ENCODE measurements at regions not wholly inside any gene's neighbourhood (a gene's known extent, or its start where the extent isn't known, plus 50 kb on each side); places are given as distances from the start of the nearest gene placed in this dataset. TPM values are rescaled to one million over a fixed set of nuclear protein-coding genes. Genes with fewer than 3 reads are reported as not detected.

- Histone ChIP-seq H3K36me3 (no peaks in the 10 kb centered on the region), H3K4me2 (no peak overlapping the region), H3K4me3 (no peak overlapping the region), H2AFZ (replicated peaks) (no peak overlapping the region), H3K27me3 (no peaks in the 10 kb centered on the region), H3K9me3 (ENCODE audit: low read depth) (no peaks in the 10 kb centered on the region), H3K9ac (no peak overlapping the region), H4K20me1 (ENCODE audit: low read depth) (no peaks in the 10 kb centered on the region), H3F3A (ENCODE audit: low read depth) (no peaks in the 10 kb centered on the region), H3K27ac (no peak overlapping the region), H3K79me2 (ENCODE audit: low read depth) (no peaks in the 10 kb centered on the region), H3K4me1 (no peaks in the 10 kb centered on the region)
- no peaks in the 10 kb centered on the region for H3K9me3 Mint-ChIP-seq
- no peak for DNase-seq (ENCODE audit: low spot score)
- H3K36me3 Mint-ChIP-seq, result no peaks in the 10 kb centered on the region
- H3K27ac Mint-ChIP-seq, result no peak overlapping the region
- H3K4me1 Mint-ChIP-seq, result peaks cover 8% of the 10 kb centered on the region
- no peak overlapping the region for H3K4me3 Mint-ChIP-seq
- H3K27me3 Mint-ChIP-seq (ENCODE audit: insufficient read depth, low read depth), result no peaks in the 10 kb centered on the region
- TF ChIP-seq EZH2 (IDR thresholded peaks at IDR 0.05) (no peak), EZH2phosphoT487 (IDR thresholded peaks at IDR 0.05) (no peak), CTCF (IDR thresholded peaks at IDR 0.05) (no peak)
These were observed 50.4 kb upstream of the ARHGAP20 start for GRCh38 chr11:110762590-110762989.

Small RNA genes in the stretch of these regions (small RNA-seq; reads per million reads assigned to genes)
- gene AP002963.1 (not detected), gene RNA5SP350 (not detected)
